ENCODE measurements at regions not wholly inside any gene's neighbourhood (a gene's known extent, or its start where the extent isn't known, plus 50 kb on each side); places are given as distances from the start of the nearest gene placed in this dataset.

DNA sequence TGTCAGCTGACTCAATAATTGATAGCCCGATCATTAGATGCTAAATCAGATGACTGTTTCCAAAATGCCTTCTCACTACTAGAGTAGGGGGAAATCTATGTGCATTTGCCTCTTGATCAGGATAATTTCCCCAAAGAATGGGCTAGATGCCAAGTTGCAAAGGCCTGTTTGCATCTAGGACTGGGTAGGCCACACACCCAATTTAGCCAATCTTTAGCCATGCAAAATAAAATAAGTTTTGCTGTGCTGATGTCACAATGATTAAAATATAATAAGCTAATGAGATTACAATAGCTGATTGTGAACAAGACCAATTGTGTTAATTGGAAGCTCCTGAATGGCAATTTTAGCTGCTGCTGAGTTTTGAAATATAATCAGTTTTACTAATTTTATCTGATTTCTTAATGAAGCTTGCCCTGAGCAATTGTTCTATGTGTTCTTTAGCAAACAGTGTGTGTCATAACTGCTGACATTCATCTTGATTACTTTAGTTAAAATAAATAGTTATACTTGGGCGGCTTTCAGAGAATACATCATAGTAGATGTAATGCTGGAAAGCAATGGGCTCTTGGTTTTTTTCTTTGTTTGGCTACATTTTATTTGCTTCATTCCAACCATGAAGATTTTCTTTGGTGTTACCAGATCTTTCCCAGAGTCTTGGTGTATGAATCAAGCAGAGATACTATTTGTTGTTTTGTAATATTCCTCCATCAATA, 973.2 kb upstream of the SLC35B3 start:
- H3K27me3 ChIP-seq: no peaks in the 10 kb centered on the region
- H3K4me1 ChIP-seq: no peaks in the 10 kb centered on the region
- no peaks in the 10 kb centered on the region for H3K9me3 ChIP-seq
- DNase-seq (ENCODE audit: extremely low spot score in 2 of 2): no peak
- TF ChIP-seq POLR2A (IDR thresholded peaks at IDR 0.05) (no peak), POLR2AphosphoS5 (IDR thresholded peaks at IDR 0.05; ENCODE audit: insufficient read depth in 1 of 2, low read depth in 1 of 2) (no peak)
- TF ChIP-seq, protein P1, sequence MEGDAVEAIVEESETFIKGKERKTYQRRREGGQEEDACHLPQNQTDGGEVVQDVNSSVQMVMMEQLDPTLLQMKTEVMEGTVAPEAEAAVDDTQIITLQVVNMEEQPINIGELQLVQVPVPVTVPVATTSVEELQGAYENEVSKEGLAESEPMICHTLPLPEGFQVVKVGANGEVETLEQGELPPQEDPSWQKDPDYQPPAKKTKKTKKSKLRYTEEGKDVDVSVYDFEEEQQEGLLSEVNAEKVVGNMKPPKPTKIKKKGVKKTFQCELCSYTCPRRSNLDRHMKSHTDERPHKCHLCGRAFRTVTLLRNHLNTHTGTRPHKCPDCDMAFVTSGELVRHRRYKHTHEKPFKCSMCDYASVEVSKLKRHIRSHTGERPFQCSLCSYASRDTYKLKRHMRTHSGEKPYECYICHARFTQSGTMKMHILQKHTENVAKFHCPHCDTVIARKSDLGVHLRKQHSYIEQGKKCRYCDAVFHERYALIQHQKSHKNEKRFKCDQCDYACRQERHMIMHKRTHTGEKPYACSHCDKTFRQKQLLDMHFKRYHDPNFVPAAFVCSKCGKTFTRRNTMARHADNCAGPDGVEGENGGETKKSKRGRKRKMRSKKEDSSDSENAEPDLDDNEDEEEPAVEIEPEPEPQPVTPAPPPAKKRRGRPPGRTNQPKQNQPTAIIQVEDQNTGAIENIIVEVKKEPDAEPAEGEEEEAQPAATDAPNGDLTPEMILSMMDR (IDR thresholded peaks at IDR 0.05): no peak
- no peak overlapping the region for H3K27ac ChIP-seq
- H3K4me3 ChIP-seq: no peak overlapping the region
- intact Hi-C loops (cut with DNase I): no loop called here
- H3K36me3 ChIP-seq: no peaks in the 10 kb centered on the region

DNA sequence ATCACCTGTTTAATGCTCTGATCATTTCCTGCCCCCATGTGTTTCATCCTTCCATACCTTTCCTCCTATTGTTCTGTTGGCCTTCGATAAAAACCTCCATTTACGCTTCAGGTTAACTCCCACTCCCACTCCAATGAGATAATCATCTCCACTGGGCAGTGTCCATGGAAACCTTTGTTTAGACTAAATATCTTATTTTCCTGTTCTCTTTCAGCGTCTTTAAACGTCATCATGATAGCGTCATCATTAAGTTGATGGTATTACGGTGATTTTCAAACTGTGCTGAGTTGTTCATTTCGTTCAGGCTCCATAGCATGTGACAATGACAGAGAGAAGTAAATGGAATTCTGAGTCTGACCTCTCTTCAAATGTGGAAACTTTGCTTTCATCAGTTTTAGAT, 970.5 kb upstream of the SLC35B3 start:
- H3K27ac ChIP-seq: no peak overlapping the region
- no peak overlapping the region for H3K4me3 ChIP-seq
- no peaks in the 10 kb centered on the region for H3K4me1 ChIP-seq
- intact Hi-C loops (cut with DNase I): no loop called here
- H3K36me3 ChIP-seq: no peaks in the 10 kb centered on the region
- no peaks in the 10 kb centered on the region for H3K27me3 ChIP-seq
- no peaks in the 10 kb centered on the region for H3K9me3 ChIP-seq
- no peak for TF ChIP-seq POLR2AphosphoS5 (IDR thresholded peaks at IDR 0.05; ENCODE audit: insufficient read depth in 1 of 2, low read depth in 1 of 2)
- TF ChIP-seq POLR2A (IDR thresholded peaks at IDR 0.05): no peak
- TF ChIP-seq, protein P1 (IDR thresholded peaks at IDR 0.05): no peak
- no peak for DNase-seq (ENCODE audit: extremely low spot score in 2 of 2)

DNA sequence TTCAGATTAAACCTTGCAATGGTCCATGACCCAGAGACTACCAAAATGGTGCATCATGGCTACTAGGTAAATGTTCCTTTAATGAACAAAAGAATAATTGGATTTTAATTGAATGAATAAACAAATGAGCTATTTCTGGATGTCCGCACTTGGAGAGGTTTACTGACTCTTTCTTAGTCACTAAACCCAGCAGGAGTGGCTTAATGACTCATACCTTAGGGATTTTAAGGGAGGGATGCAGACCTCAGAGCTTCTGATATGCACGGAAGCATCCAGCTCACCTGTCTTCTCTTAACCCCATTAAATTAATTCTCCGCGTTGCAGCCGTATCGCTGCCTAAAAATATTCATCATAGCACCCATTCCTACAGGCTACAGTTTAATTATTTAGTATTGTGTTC, 970.0 kb upstream of the SLC35B3 start:
- no peak for DNase-seq (ENCODE audit: extremely low spot score in 2 of 2)
- no peak overlapping the region for H3K4me3 ChIP-seq
- H3K27me3 ChIP-seq: no peaks in the 10 kb centered on the region
- no peak for TF ChIP-seq POLR2AphosphoS5 (IDR thresholded peaks at IDR 0.05; ENCODE audit: insufficient read depth in 1 of 2, low read depth in 1 of 2)
- H3K27ac ChIP-seq: no peak overlapping the region
- intact Hi-C loops (cut with DNase I): no loop called here
- no peaks in the 10 kb centered on the region for H3K4me1 ChIP-seq
- no peaks in the 10 kb centered on the region for H3K36me3 ChIP-seq
- no peaks in the 10 kb centered on the region for H3K9me3 ChIP-seq

DNA sequence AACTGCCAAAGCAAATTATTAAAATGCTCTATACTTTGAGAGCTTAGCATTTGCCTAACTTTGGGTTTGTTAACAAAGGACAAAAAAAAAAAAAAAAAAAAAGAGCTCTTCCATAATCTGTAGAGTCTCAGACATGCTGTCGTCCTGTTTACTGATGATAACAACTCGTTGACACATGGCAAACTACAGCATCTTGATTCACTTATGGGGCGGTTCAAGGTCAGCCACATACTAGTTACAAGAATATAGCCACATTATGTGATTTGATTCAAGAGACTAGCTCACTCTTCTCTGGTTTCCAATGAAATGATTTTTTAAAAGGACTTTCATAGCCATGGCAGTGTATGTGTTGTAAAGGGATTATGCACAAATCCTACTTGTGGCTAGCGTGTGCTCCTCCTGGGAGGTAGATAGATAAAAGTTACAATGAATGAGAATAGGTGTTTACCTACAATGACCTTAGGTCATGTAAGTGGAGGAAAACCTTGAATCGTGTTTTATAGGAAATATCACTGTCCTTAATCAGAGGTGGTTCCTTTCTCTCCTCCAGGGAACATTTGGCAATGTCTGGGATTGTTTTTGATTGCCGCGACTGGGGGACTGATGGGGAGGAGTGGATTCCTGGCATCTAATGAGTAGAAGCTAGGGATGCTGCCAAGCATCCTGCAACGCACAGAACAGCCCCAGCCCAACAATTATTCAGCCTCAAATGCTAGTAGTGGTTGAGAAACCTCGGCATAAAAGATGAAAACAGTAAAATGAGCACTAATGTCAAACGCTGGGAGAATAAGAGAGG, 969.2 kb upstream of the SLC35B3 start:
- intact Hi-C loops (cut with DNase I): no loop called here
- Histone ChIP-seq H3K4me3 (no peak overlapping the region), H3K27ac (no peak overlapping the region), H3K4me1 (no peaks in the 10 kb centered on the region), H3K36me3 (no peaks in the 10 kb centered on the region), H3K27me3 (no peaks in the 10 kb centered on the region), H3K9me3 (no peaks in the 10 kb centered on the region)
- no peak for DNase-seq (ENCODE audit: extremely low spot score in 2 of 2)
- no peak for TF ChIP-seq POLR2A (IDR thresholded peaks at IDR 0.05)
- TF ChIP-seq POLR2AphosphoS5 (IDR thresholded peaks at IDR 0.05; ENCODE audit: insufficient read depth in 1 of 2, low read depth in 1 of 2): no peak
- TF ChIP-seq, protein P1 (IDR thresholded peaks at IDR 0.05): no peak

DNA sequence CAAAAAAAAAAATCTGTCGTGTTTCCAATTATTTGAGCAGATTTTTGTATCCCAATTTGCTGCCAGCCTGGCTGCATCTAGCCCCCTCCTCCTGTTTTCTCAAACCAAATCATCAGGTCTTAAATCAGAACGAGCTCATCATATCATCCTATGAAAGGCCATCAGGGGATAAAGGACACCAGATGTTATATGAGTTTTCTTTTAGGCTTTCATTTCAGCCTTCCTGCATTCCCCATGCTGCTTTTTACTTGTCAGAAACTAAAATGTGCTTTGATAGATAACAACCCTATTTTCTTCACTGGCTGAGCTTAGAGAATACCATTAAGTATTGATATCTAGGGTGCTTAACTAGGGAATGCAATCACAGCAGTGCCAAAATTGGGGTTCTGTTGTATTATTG, 968.4 kb upstream of the SLC35B3 start:
- intact Hi-C loops (cut with DNase I): no loop called here
- no peaks in the 10 kb centered on the region for H3K36me3 ChIP-seq
- no peak for DNase-seq (ENCODE audit: extremely low spot score in 2 of 2)
- H3K27me3 ChIP-seq: no peaks in the 10 kb centered on the region
- H3K4me3 ChIP-seq: no peak overlapping the region
- TF ChIP-seq, protein P1 (IDR thresholded peaks at IDR 0.05): no peak
- TF ChIP-seq POLR2A (IDR thresholded peaks at IDR 0.05): no peak
- TF ChIP-seq POLR2AphosphoS5 (IDR thresholded peaks at IDR 0.05; ENCODE audit: insufficient read depth in 1 of 2, low read depth in 1 of 2): no peak
- H3K4me1 ChIP-seq: no peaks in the 10 kb centered on the region
- no peaks in the 10 kb centered on the region for H3K9me3 ChIP-seq
- H3K27ac ChIP-seq: no peak overlapping the region

Data from vagina (tissue), 2 donors.